Lung (tissue), 11 donors: ENCODE measurements at regions not wholly inside any gene's neighbourhood (a gene's known extent, or its start where the extent isn't known, plus 50 kb on each side); places are given as distances from the start of the nearest gene placed in this dataset.

ENCODE experiments used
- ATAC-seq: fragments of 200-7000 bp; cut with Tn5 transposase; one replicate; pipeline ENCODE4 v1.9.1; 2020; ENCODE audit warnings: moderate number of reproducible peaks; ENCODE audit not compliant: insufficient read depth, low FRiP score
- DNase-seq, 3 donors: peaks; one replicate each; pipeline ENCODE4 v3.0.0-alpha.2; 2013 to 2017
- H3K27ac ChIP-seq, 2 donors: one replicate each; pipeline ENCODE4 v1.5.1; 2013; ENCODE audit warnings: mild to moderate bottlenecking in 2 of 2, moderate library complexity in 2 of 2, control low read depth in 1 of 2, inconsistent platforms in 1 of 2, low read depth in 1 of 2, low read length in 1 of 2
- H3K27me3 ChIP-seq, 3 donors: one replicate each; pipeline ENCODE4 v1.5.1; 2013; ENCODE audit warnings: low read length in 2 of 3; ENCODE audit not compliant: control insufficient read depth in 3 of 3, insufficient read depth in 3 of 3
- H3K36me3 ChIP-seq, 4 donors: one replicate each; pipeline ENCODE4 v1.5.1; 2013; ENCODE audit warnings: low read length in 4 of 4, mild to moderate bottlenecking in 1 of 4, moderate library complexity in 1 of 4; ENCODE audit not compliant: control insufficient read depth in 4 of 4, insufficient read depth in 4 of 4
- H3K4me1 ChIP-seq, 5 donors: one replicate each; pipeline ENCODE4 v1.5.1; 2013; ENCODE audit warnings: low read length in 5 of 5, mild to moderate bottlenecking in 2 of 5, moderate library complexity in 1 of 5; ENCODE audit not compliant: control insufficient read depth in 5 of 5, insufficient read depth in 5 of 5
- H3K4me3 ChIP-seq: one replicate; pipeline ENCODE4 v1.5.1; 2013; ENCODE audit warnings: mild to moderate bottlenecking, control low read depth, moderate library complexity
- H3K9ac ChIP-seq, 2 donors: one replicate each; pipeline ENCODE4 v1.5.1; 2013; ENCODE audit warnings: low read length in 2 of 2, control low read depth in 1 of 2; ENCODE audit not compliant: insufficient read depth in 1 of 2
- H3K9me3 ChIP-seq, 4 donors: one replicate each; pipeline ENCODE4 v1.5.1; 2013; ENCODE audit warnings: low read length in 3 of 4, mild to moderate bottlenecking in 1 of 4, moderate library complexity in 1 of 4; ENCODE audit not compliant: control insufficient read depth in 4 of 4, insufficient read depth in 3 of 4
- WGBS, 2 donors: extraction: QIAGEN DNeasy Blood & Tissue Kit; methylation state at CpG; one replicate each; pipeline ENCODE4 v1.1.7; 2013; 5-methylcytosine and 5-hydroxymethylcytosine counted together
- TF ChIP-seq, protein P1 (sequence below): IDR thresholded peaks from 2 replicates; pipeline ENCODE4 v1.5.1; 2012; ENCODE audit warnings: mild to moderate bottlenecking; ENCODE audit errors: control extremely low read depth, extremely low read depth
- donor health status: control.
- donor health status: control.
- donor health status: Bipolar disorder and iron deficiency.
- donor health status: healthy.
- donor health status: DM: yes; HTN: yes; CAD: no.

GRCh38 chr19:5392486-5392885 lies 51.9 kb upstream of the PTPRS start:
- Histone ChIP-seq H3K27ac (no peak overlapping the region), H3K9ac (no peak overlapping the region), H3K9me3 (peaks cover 0 to 14% (median 0%) of the 10 kb centered on the region in 4 donors), H3K27me3 (peaks cover 9 to 32% (median 12%) of the 10 kb centered on the region in 3 donors), H3K4me3 (no peak overlapping the region), H3K36me3 (no peaks in the 10 kb centered on the region), H3K4me1 (no peaks in the 10 kb centered on the region)
- TF ChIP-seq, protein P1, sequence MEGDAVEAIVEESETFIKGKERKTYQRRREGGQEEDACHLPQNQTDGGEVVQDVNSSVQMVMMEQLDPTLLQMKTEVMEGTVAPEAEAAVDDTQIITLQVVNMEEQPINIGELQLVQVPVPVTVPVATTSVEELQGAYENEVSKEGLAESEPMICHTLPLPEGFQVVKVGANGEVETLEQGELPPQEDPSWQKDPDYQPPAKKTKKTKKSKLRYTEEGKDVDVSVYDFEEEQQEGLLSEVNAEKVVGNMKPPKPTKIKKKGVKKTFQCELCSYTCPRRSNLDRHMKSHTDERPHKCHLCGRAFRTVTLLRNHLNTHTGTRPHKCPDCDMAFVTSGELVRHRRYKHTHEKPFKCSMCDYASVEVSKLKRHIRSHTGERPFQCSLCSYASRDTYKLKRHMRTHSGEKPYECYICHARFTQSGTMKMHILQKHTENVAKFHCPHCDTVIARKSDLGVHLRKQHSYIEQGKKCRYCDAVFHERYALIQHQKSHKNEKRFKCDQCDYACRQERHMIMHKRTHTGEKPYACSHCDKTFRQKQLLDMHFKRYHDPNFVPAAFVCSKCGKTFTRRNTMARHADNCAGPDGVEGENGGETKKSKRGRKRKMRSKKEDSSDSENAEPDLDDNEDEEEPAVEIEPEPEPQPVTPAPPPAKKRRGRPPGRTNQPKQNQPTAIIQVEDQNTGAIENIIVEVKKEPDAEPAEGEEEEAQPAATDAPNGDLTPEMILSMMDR, result no peak
- ATAC-seq (no peak), DNase-seq (no peak)
- WGBS, 2 donors, result 56 to 61% methylated on average over 8 of the region's 8 CpGs

GRCh38 chr19:5393088-5393487 lies 52.5 kb upstream of the PTPRS start:
- 65 to 72% methylated on average over 6 of the region's 6 CpGs for WGBS, 2 donors
- TF ChIP-seq, protein P1, result no peak
- Histone ChIP-seq H3K27ac (no peak overlapping the region), H3K9me3 (peaks cover 0 to 17% (median 0%) of the 10 kb centered on the region in 4 donors), H3K36me3 (no peaks in the 10 kb centered on the region), H3K4me3 (no peak overlapping the region), H3K27me3 (peaks cover 9 to 32% (median 12%) of the 10 kb centered on the region in 3 donors), H3K9ac (no peak overlapping the region), H3K4me1 (no peaks in the 10 kb centered on the region)
- ATAC-seq, result peak; percentile 2
- DNase-seq, result no peak

DNA sequence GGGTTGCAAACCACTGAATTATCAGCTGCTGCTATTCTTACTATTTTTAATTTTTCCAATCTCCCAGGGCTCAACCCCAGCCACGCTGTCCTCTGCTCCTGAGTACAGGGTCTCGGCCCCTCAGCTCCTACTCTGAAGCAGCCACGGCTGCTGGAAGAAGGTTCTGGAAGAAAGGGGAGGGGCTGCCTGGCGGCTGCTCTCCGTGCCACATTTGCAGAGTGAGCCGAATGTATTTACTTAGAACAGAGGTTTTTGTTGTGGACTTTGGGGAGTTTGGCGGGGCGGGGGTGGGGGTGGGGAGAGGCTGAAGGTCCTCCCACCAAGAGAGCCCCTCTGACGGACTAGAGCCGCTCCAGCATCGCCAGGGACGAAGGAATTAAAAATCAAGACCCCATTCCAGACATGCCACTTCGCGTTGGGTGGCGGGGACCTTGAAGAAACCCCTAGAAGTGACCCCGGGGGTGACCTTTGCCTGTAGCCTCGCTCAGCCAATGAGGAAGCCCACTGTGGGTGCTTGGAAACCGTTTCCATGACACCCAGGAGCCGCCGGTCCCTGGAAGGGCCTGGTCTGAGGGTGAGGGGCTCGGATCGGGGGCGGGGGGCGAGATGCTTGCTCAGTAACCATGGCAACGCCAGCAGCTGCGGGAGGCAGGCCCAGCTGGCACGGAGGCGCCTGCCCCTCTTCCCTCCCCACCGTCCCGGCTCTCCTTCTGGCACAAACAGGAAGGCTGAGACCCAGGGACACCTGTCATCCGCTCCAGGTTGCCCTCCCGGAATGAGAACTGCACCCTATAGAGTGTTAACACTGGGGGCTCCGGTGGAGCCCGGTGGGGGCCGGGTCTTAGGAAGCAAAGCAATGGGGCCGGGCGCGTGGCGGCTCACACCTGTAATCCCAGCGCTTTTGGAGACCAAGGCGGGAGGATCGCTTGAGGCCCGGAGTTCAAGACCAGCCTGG lies 54.2 kb upstream of the PTPRS start:
- H3K4me3 ChIP-seq, result no peak overlapping the region
- H3K9me3 ChIP-seq, result peaks cover 0 to 11% (median 0%) of the 10 kb centered on the region in 4 donors
- DNase-seq (peak in 1 of 3 donors; percentile 13), ATAC-seq (no peak)
- no peak overlapping the region for H3K27ac ChIP-seq
- peaks cover 9 to 32% (median 12%) of the 10 kb centered on the region in 3 donors for H3K27me3 ChIP-seq
- no peak overlapping the region for H3K9ac ChIP-seq
- 12 to 20% methylated on average over 43 of the region's 43 CpGs for WGBS, 2 donors
- no peaks in the 10 kb centered on the region for H3K36me3 ChIP-seq
- H3K4me1 ChIP-seq, result no peaks in the 10 kb centered on the region
- TF ChIP-seq, protein P1, result no peak
